SK-N-SH (cell line): ENCODE measurements at regions not wholly inside any gene's neighbourhood (a gene's known extent, or its start where the extent isn't known, plus 50 kb on each side); places are given as distances from the start of the nearest gene placed in this dataset.

Source experiments
- CTCF ChIA-PET: fragments of 300-600, 350-600 bp; formaldehyde crosslinking; extraction: SDS; loops from one replicate; lab custom pipeline; 2021; lab: Yijun Ruan, JAX
- POLR2A ChIA-PET: fragments of 350-600 bp; sonication (Branson Sonifier 250); formaldehyde crosslinking; extraction: SDS; loops from one replicate; lab custom pipeline; 2020; ENCODE audit warnings: antibody characterized with exemption, inconsistent platforms; lab: Yijun Ruan, JAX
- DNase-seq: peaks from one replicate; pipeline ENCODE4 v3.0.0; 2012
- H2AFZ ChIP-seq: fragments of 200-600 bp; sonication (generic); 2 replicates; pipeline ENCODE4 v1.8.1; 2016; ENCODE audit warnings: antibody characterized with exemption, mild to moderate bottlenecking, low read depth
- H3F3A ChIP-seq: fragments of 200-600 bp; sonication (generic); replicated peaks from 2 replicates; pipeline ENCODE3; 2016; ENCODE audit warnings: antibody characterized with exemption, mild to moderate bottlenecking; ENCODE audit not compliant: insufficient read depth
- H3K27ac ChIP-seq, 2 experiments: fragments of 200-500 bp in 1 of 2; fragments of 200-600 bp in 1 of 2; sonication (Bioruptor generic) in 1 of 2; sonication (generic), shearing (Covaris generic) in 1 of 2; 2 replicates each; pipeline versions ENCODE4 v1.5.1 to v1.6.1; 2014 to 2016; ENCODE audit warnings: low read depth in 2 of 2, inconsistent platforms in 1 of 2, low read length in 1 of 2, mild to moderate bottlenecking in 1 of 2, mixed read lengths in 1 of 2
- H3K27me3 ChIP-seq: fragments of 200-600 bp; sonication (generic), shearing (Covaris generic); 2 replicates; pipeline ENCODE4 v1.6.1; 2016; ENCODE audit warnings: mixed run types; ENCODE audit not compliant: insufficient read depth
- H3K36me3 ChIP-seq, 2 experiments: fragments of 200-500 bp in 1 of 2; fragments of 200-600 bp in 1 of 2; sonication (Bioruptor generic) in 1 of 2; sonication (generic) in 1 of 2; replicated peaks in 1 of 2; 2 replicates each; pipeline versions ENCODE3 to v1.5.1; 2014 to 2016; ENCODE audit warnings: low read length in 1 of 2, mild to moderate bottlenecking in 1 of 2; ENCODE audit not compliant: insufficient read depth in 2 of 2, control insufficient read depth in 1 of 2
- H3K4me1 ChIP-seq, 2 experiments: fragments of 200-500 bp in 1 of 2; fragments of 200-600 bp in 1 of 2; sonication (Bioruptor generic) in 1 of 2; sonication (generic), shearing (Covaris generic) in 1 of 2; 2 replicates each; pipeline versions ENCODE4 v1.5.1 to v1.6.1; 2014 to 2016; ENCODE audit warnings: low read depth in 1 of 2, low read length in 1 of 2, mixed run types in 1 of 2; ENCODE audit not compliant: insufficient read depth in 2 of 2, control insufficient read depth in 1 of 2
- H3K4me2 ChIP-seq: fragments of 200-600 bp; sonication (generic), shearing (Covaris generic); 2 replicates; pipeline ENCODE4 v1.6.1; 2017; ENCODE audit warnings: mixed run types
- H3K4me3 ChIP-seq, 2 experiments: fragments of 200-500 bp in 1 of 2; fragments of 200-600 bp in 1 of 2; sonication (Bioruptor generic) in 1 of 2; sonication (generic), shearing (Covaris generic) in 1 of 2; 2 replicates each; pipeline versions ENCODE4 v1.5.1 to v1.8.1; 2014 to 2016; ENCODE audit warnings: low read depth in 2 of 2, inconsistent platforms in 1 of 2, low read length in 1 of 2, mild to moderate bottlenecking in 1 of 2, mixed read lengths in 1 of 2, moderate library complexity in 1 of 2
- H3K79me2 ChIP-seq: fragments of 200-600 bp; sonication (generic); 2 replicates; pipeline ENCODE4 v1.8.1; 2017; ENCODE audit warnings: mild to moderate bottlenecking; ENCODE audit not compliant: insufficient read depth
- H3K9ac ChIP-seq: fragments of 200-600 bp; sonication (generic); 2 replicates; pipeline ENCODE4 v1.6.1; 2017; ENCODE audit warnings: mixed run types
- H3K9me2 ChIP-seq: fragments of 200-600 bp; sonication (generic); 2 replicates; pipeline ENCODE4 v1.6.1; 2017; ENCODE audit warnings: mixed run types
- H3K9me3 ChIP-seq: fragments of 200-600 bp; sonication (generic); 2 replicates; pipeline ENCODE4 v1.6.1; 2017; ENCODE audit warnings: mixed run types, mild to moderate bottlenecking, moderate library complexity
- H4K20me1 ChIP-seq: fragments of 200-600 bp; sonication (generic); 2 replicates; pipeline ENCODE4 v1.6.1; 2017; ENCODE audit warnings: mild to moderate bottlenecking, mixed run types; ENCODE audit not compliant: insufficient read depth
- CTCF ChIP-seq: fragments of 200-600 bp; sonication (generic); IDR thresholded peaks from 2 replicates; pipeline ENCODE4 v1.6.1; 2017; ENCODE audit warnings: antibody characterized with exemption, mild to moderate bottlenecking, moderate library complexity
- EP300 ChIP-seq, 2 experiments: IDR thresholded peaks; 2 replicates each; pipeline versions ENCODE4 v1.4.0 to v1.6.1; 2012; ENCODE audit warnings: borderline replicate concordance in 1 of 2, low read depth in 1 of 2, low read length in 1 of 2
- EZH2phosphoT487 ChIP-seq: fragments of 200-600 bp; sonication (generic); IDR thresholded peaks from 2 replicates; pipeline ENCODE4 v1.6.1; 2017; ENCODE audit warnings: low read depth, mixed run types, mild to moderate bottlenecking, antibody characterized with exemption, moderate library complexity, borderline replicate concordance
- FOSL2 ChIP-seq: IDR thresholded peaks from 2 replicates; pipeline ENCODE4 v1.4.0; 2012; ENCODE audit warnings: low read depth, mild to moderate bottlenecking, moderate library complexity, borderline replicate concordance
- FOXJ3 ChIP-seq: sonication (generic); formaldehyde crosslinking; IDR thresholded peaks from 2 replicates; pipeline ENCODE4 v1.5.1; 2020; ENCODE audit warnings: mild to moderate bottlenecking, missing genetic modification reagents
- GATA2 ChIP-seq: sonication (generic); formaldehyde crosslinking; IDR thresholded peaks from 2 replicates; pipeline ENCODE4 v1.5.0; 2020; ENCODE audit warnings: mild to moderate bottlenecking, missing genetic modification reagents
- IRF3 ChIP-seq: fragments of 150-350 bp; IDR thresholded peaks from 2 replicates; pipeline ENCODE4 v1.6.1; 2016; ENCODE audit warnings: mild to moderate bottlenecking, low read depth, low read length
- MAX ChIP-seq: IDR thresholded peaks from 2 replicates; pipeline ENCODE4 v1.4.0; 2012; ENCODE audit warnings: low read depth
- MXI1 ChIP-seq: IDR thresholded peaks from 2 replicates; pipeline ENCODE4 v1.6.1; 2012; ENCODE audit warnings: mild to moderate bottlenecking, low read depth, low read length, improper control_type of control experiment
- NFIC ChIP-seq: IDR thresholded peaks from 2 replicates; pipeline ENCODE4 v1.4.0; 2012; ENCODE audit warnings: borderline replicate concordance
- NRF1 ChIP-seq: IDR thresholded peaks from 2 replicates; pipeline ENCODE4 v1.6.1; 2012; ENCODE audit warnings: low read depth, mild to moderate bottlenecking, low read length
- RAD21 ChIP-seq: IDR thresholded peaks from 2 replicates; pipeline ENCODE4 v1.6.1; 2012; ENCODE audit warnings: mild to moderate bottlenecking, low read length
- REST ChIP-seq: IDR thresholded peaks from 2 replicates; pipeline ENCODE4 v1.6.1; 2012; ENCODE audit warnings: mild to moderate bottlenecking, low read depth, low read length, moderate library complexity
- RXRA ChIP-seq: IDR thresholded peaks from 2 replicates; pipeline ENCODE4 v1.4.0; 2012; ENCODE audit warnings: low read depth, mild to moderate bottlenecking, borderline replicate concordance
- SMC3 ChIP-seq: IDR thresholded peaks from 2 replicates; pipeline ENCODE4 v1.6.1; 2012; ENCODE audit warnings: low read depth, low read length, improper control_type of control experiment
- TAF1 ChIP-seq: IDR thresholded peaks from 2 replicates; pipeline ENCODE4 v1.6.1; 2012; ENCODE audit warnings: low read depth, mild to moderate bottlenecking, low read length, moderate library complexity, borderline replicate concordance
- TCF12 ChIP-seq: IDR thresholded peaks from 2 replicates; pipeline ENCODE4 v1.4.0; 2012
- USF1 ChIP-seq: IDR thresholded peaks from 2 replicates; pipeline ENCODE4 v1.4.0; 2012; ENCODE audit warnings: low read depth, borderline replicate concordance
- YY1 ChIP-seq: IDR thresholded peaks from 2 replicates; pipeline ENCODE4 v1.4.0; 2012; ENCODE audit warnings: low read depth, mild to moderate bottlenecking
- ZBTB33 ChIP-seq: IDR thresholded peaks from 2 replicates; pipeline ENCODE4 v1.4.0; 2012; ENCODE audit warnings: low read depth, borderline replicate concordance

GRCh38 chr5:18074961-18075360, 440.7 kb downstream of the TAF11L14 start (continued):
- no peak for TF ChIP-seq REST
- TF ChIP-seq IRF3 = no peak
- no peak for TF ChIP-seq FOXJ3 (CRISPR knock-in tag)
- no peak for TF ChIP-seq SMC3
- TF ChIP-seq RAD21 = no peak

GRCh38 chr5:18078157-18078556, 443.9 kb downstream of the TAF11L14 start:
- Histone ChIP-seq H2AFZ (no peak overlapping the region), H3K27me3 (no peaks in the 10 kb centered on the region), H3K9ac (no peak overlapping the region), H4K20me1 (no peaks in the 10 kb centered on the region), H3K9me3 (no peaks in the 10 kb centered on the region), H3K4me1 (no peaks in the 10 kb centered on the region), H3K36me3 (no peaks in the 10 kb centered on the region), H3K9me2 (no peaks in the 10 kb centered on the region), H3K79me2 (no peaks in the 10 kb centered on the region), H3K4me2 (no peak overlapping the region), H3K4me3 (no peak overlapping the region), H3F3A (no peaks in the 10 kb centered on the region), H3K27ac (no peak overlapping the region)
- CTCF ChIA-PET = no interaction called here
- POLR2A ChIA-PET = no interaction called here
- no peak for TF ChIP-seq TCF12
- TF ChIP-seq GATA2 (CRISPR knock-in tag) = no peak
- TF ChIP-seq MAX = no peak
- TF ChIP-seq EZH2phosphoT487 = no peak
- TF ChIP-seq FOXJ3 (CRISPR knock-in tag) = no peak
- no peak for TF ChIP-seq USF1
- no peak for TF ChIP-seq YY1
- TF ChIP-seq NFIC = no peak
- no peak for TF ChIP-seq MXI1
- no peak for TF ChIP-seq RXRA
- no peak for TF ChIP-seq CTCF
- no peak for TF ChIP-seq FOSL2
- TF ChIP-seq RAD21 = no peak
- no peak for TF ChIP-seq ZBTB33
- no peak for TF ChIP-seq TAF1
- no peak for TF ChIP-seq EP300 (IDR thresholded peaks at IDR 0.05; ENCODE audit: borderline replicate concordance in 1 of 2, low read depth in 1 of 2, low read length in 1 of 2)
- TF ChIP-seq NRF1 = no peak
- DNase-seq = no peak
